MM.1S (cell line): ENCODE measurements at regions not wholly inside any gene's neighbourhood (a gene's known extent, or its start where the extent isn't known, plus 50 kb on each side); places are given as distances from the start of the nearest gene placed in this dataset.

Experiments used
- DNase-seq: peaks from one replicate; pipeline ENCODE4 v3.0.0-alpha.2; 2015
- H2AFZ ChIP-seq: fragments of 300-600 bp; sonication (generic); 2 replicates; pipeline ENCODE4 v1.6.0; 2016; ENCODE audit warnings: antibody characterized with exemption, low read length
- H3F3A ChIP-seq: fragments of 300-600 bp; sonication (generic); 2 replicates; pipeline ENCODE4 v1.6.1; 2016; ENCODE audit warnings: mild to moderate bottlenecking, antibody characterized with exemption, low read length, moderate library complexity, mixed read lengths; ENCODE audit not compliant: insufficient read depth
- H3K27ac ChIP-seq: fragments of 300-600 bp; sonication (generic); 2 replicates; pipeline ENCODE4 v1.5.1; 2016; ENCODE audit warnings: mild to moderate bottlenecking, low read length
- H3K27me3 ChIP-seq: fragments of 300-600 bp; sonication (generic); replicated peaks from 2 replicates; pipeline ENCODE4 v1.6.0; 2016; ENCODE audit warnings: low read length; ENCODE audit not compliant: insufficient read depth
- H3K36me3 ChIP-seq: fragments of 300-600 bp; sonication (generic); replicated peaks from 2 replicates; pipeline ENCODE4 v1.6.1; 2016; ENCODE audit warnings: mild to moderate bottlenecking, low read length, mixed read lengths; ENCODE audit not compliant: insufficient read depth
- H3K4me1 ChIP-seq: fragments of 300-600 bp; sonication (generic); 2 replicates; pipeline ENCODE4 v1.6.1; 2016; ENCODE audit warnings: low read length, mixed read lengths
- H3K4me2 ChIP-seq: fragments of 300-600 bp; sonication (generic); 2 replicates; pipeline ENCODE4 v1.6.0; 2016; ENCODE audit warnings: low read depth, low read length
- H3K4me3 ChIP-seq: fragments of 300-600 bp; sonication (generic); 2 replicates; pipeline ENCODE4 v1.5.1; 2016; ENCODE audit warnings: low read length, mixed read lengths
- H3K79me2 ChIP-seq: fragments of 300-600 bp; sonication (generic); 2 replicates; pipeline ENCODE4 v1.6.1; 2016; ENCODE audit warnings: mixed run types, low read length, mixed read lengths
- H3K9ac ChIP-seq: fragments of 300-600 bp; sonication (generic); 2 replicates; pipeline ENCODE4 v1.6.1; 2016; ENCODE audit warnings: low read length, mixed read lengths
- H3K9me2 ChIP-seq: fragments of 300-600 bp; sonication (generic); replicated peaks from 2 replicates; pipeline ENCODE4 v1.6.1; 2016; ENCODE audit warnings: mild to moderate bottlenecking, low read length, mixed read lengths; ENCODE audit not compliant: insufficient read depth
- H3K9me3 ChIP-seq: fragments of 300-600 bp; sonication (generic); replicated peaks from 2 replicates; pipeline ENCODE4 v1.6.1; 2016; ENCODE audit warnings: mild to moderate bottlenecking, low read length, mixed read lengths; ENCODE audit not compliant: insufficient read depth
- H4K20me1 ChIP-seq: fragments of 300-600 bp; sonication (generic); 2 replicates; pipeline ENCODE4 v1.6.1; 2016; ENCODE audit warnings: mild to moderate bottlenecking, low read length, moderate library complexity, mixed read lengths; ENCODE audit not compliant: insufficient read depth
- CTCF ChIP-seq: fragments of 300-600 bp; sonication (generic); IDR thresholded peaks from 2 replicates; pipeline ENCODE4 v1.5.1; 2016; ENCODE audit warnings: antibody characterized with exemption, low read length, mixed read lengths
- EZH2 ChIP-seq: fragments of 300-600 bp; sonication (generic); optimal IDR thresholded peaks from 2 replicates; pipeline ENCODE3; 2017; ENCODE audit warnings: low read depth, mild to moderate bottlenecking, antibody characterized with exemption, low read length, mixed read lengths
- EZH2phosphoT487 ChIP-seq: fragments of 300-600 bp; sonication (generic); IDR thresholded peaks from 2 replicates; pipeline ENCODE4 v1.6.1; 2018; ENCODE audit warnings: antibody characterized with exemption, low read length

- TF ChIP-seq EZH2: no peak
- TF ChIP-seq CTCF: no peak
- TF ChIP-seq EZH2phosphoT487: no peak
- H3F3A ChIP-seq: no peaks in the 10 kb centered on the region
- H4K20me1 ChIP-seq: no peaks in the 10 kb centered on the region
- H3K79me2 ChIP-seq: no peaks in the 10 kb centered on the region
- no peaks in the 10 kb centered on the region for H3K9me3 ChIP-seq
- no peak for DNase-seq
- no peaks in the 10 kb centered on the region for H3K4me1 ChIP-seq
- no peaks in the 10 kb centered on the region for H3K27me3 ChIP-seq
- no peaks in the 10 kb centered on the region for H3K9me2 ChIP-seq
- H3K9ac ChIP-seq: no peak overlapping the region
- no peak overlapping the region for H2AFZ ChIP-seq
- no peak overlapping the region for H3K4me3 ChIP-seq
- no peak overlapping the region for H3K27ac ChIP-seq
- no peak overlapping the region for H3K4me2 ChIP-seq
- H3K36me3 ChIP-seq: no peaks in the 10 kb centered on the region
Observed at GRCh38 chr12:30263434-30263833, 432.2 kb downstream of the IPO8 start.

DNA sequence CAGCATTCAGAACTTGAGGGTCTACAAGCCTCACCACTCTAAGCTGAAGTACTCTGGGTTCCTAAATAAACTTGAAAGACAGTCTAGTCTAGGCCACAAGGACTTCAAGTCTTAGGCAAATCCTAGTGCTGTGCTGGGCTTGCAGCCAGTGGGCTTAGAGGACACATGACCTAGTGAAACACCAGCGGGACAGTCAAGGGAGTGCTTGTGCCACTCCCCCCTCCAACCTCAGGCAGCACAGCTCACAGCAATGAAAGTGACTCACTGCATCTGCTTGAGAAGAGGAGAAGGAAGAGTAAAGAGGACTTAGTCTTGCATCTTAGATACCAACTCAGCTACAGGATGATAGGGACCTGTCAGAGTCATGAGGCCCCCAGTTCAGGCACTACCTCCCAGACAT is 438.1 kb downstream of the IPO8 start:
- no peaks in the 10 kb centered on the region for H3K27me3 ChIP-seq
- H3K4me1 ChIP-seq: no peaks in the 10 kb centered on the region
- no peaks in the 10 kb centered on the region for H3F3A ChIP-seq
- H3K27ac ChIP-seq: no peak overlapping the region
- H3K9ac ChIP-seq: no peak overlapping the region
- TF ChIP-seq EZH2: no peak
- no peak for TF ChIP-seq CTCF
- TF ChIP-seq EZH2phosphoT487: no peak
- no peaks in the 10 kb centered on the region for H3K9me2 ChIP-seq
- no peaks in the 10 kb centered on the region for H3K9me3 ChIP-seq
- no peak overlapping the region for H3K4me2 ChIP-seq
- H3K4me3 ChIP-seq: no peak overlapping the region
- no peaks in the 10 kb centered on the region for H3K36me3 ChIP-seq
- H3K79me2 ChIP-seq: no peaks in the 10 kb centered on the region
- H2AFZ ChIP-seq: no peak overlapping the region
- no peaks in the 10 kb centered on the region for H4K20me1 ChIP-seq
- no peak for DNase-seq

- no peak overlapping the region for H3K27ac ChIP-seq
- no peaks in the 10 kb centered on the region for H4K20me1 ChIP-seq
- H3K4me1 ChIP-seq: no peaks in the 10 kb centered on the region
- no peaks in the 10 kb centered on the region for H3K79me2 ChIP-seq
- no peak overlapping the region for H2AFZ ChIP-seq
- no peak overlapping the region for H3K9ac ChIP-seq
- no peak overlapping the region for H3K4me2 ChIP-seq
- H3F3A ChIP-seq: no peaks in the 10 kb centered on the region
- TF ChIP-seq EZH2phosphoT487: no peak
- TF ChIP-seq EZH2: no peak
- TF ChIP-seq CTCF: no peak
- no peaks in the 10 kb centered on the region for H3K36me3 ChIP-seq
- no peaks in the 10 kb centered on the region for H3K9me3 ChIP-seq
- H3K9me2 ChIP-seq: no peaks in the 10 kb centered on the region
- DNase-seq: no peak
- no peaks in the 10 kb centered on the region for H3K27me3 ChIP-seq
- H3K4me3 ChIP-seq: no peak overlapping the region
Observed at GRCh38 chr12:30251546-30251945, 444.1 kb downstream of the IPO8 start.
